Stimulated activated CD4-positive, alpha-beta T cell treated with anti-CD3 and anti-CD28 coated beads, Interleukin-2, amount 100 ng/mL, for 4 hours (primary cell): ENCODE measurements at regions not wholly inside any gene's neighbourhood (a gene's known extent, or its start where the extent isn't known, plus 50 kb on each side); places are given as distances from the start of the nearest gene placed in this dataset.

Source experiments
- DNase-seq: peaks from one replicate; pipeline ENCODE4 v3.0.0-alpha.2; 2020; ENCODE audit warnings: low read depth

GRCh38 chr2:2993172-2993692, 384.4 kb downstream of the EIPR1 start:
- no peak for DNase-seq

GRCh38 chr2:2992634-2993033, 385.0 kb downstream of the EIPR1 start:
- no peak for DNase-seq

GRCh38 chr2:2985020-2985419, 392.6 kb downstream of the EIPR1 start:
- DNase-seq, result no peak

DNA sequence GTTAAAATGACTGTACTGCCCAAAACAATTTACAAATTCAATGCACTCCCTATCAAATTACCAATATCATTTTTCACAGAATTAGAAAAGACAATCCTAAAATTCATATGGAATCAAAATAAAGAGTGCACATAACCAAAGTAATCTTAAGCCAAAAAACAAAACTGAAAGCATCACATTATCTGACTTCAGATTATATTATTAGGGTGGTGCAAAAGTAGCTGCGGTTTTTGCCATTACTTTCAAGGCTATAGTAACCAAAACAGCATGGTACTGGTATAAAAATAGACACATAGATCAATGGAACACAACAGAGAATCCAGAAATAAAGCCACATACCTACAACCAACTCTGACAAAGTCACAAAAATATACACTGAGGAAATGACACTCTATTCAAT, 396.6 kb downstream of the EIPR1 start:
- DNase-seq, result no peak

DNA sequence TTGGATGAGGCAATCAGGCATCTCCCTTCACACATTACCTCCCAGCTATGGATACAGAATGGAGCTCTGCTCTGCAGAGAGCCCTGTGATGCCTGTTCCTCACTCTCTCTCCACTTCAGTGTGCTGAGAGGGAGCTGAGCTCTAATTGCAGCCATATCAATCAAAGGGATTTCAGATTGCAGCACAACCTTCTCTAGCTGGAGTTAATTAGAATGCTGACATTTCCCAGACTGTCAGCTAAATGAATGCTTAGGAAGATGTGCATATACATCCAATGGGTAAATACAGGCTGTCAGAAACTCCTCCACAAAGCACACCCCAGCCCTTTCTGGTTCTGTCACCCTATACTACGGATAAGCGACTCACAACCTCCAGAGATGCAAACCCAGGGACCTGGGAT, 402.6 kb downstream of the EIPR1 start:
- DNase-seq, result no peak

DNA sequence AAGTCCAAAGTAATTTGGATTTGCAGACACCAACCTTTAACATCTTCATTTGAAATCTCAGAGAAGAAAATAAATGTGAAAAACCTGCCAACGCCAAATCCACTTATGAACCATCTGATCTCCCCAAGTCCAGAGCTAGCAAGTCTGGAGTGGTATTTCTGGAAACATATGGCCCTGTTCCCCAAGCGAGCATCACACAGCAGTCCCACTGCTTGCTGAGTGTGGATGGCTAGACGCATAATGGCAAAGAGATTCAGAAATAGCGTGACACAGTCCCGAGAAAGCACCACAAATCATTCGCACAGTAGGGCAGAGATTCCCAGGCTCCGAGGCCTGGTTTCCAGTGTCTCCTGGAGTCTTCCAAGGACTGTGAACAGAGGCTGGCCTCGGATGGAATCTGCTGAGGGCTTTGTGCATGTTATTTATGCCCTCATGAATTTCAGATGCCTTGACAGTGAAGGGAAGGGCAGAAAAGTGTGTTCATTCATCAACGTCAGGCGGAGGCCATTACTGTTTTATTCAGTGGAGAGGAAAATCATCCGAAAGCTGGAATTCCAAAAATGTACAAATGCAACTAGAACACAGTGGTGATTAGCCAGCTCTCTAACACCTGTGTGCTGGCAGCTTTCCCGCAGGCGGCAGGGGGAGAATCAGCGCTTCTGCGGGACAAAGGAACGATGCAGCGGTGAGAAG, 417.0 kb downstream of the EIPR1 start:
- DNase-seq, result no peak

- no peak for DNase-seq
Measured at GRCh38 chr2:2950403-2950952, 427.1 kb downstream of the EIPR1 start.

DNA sequence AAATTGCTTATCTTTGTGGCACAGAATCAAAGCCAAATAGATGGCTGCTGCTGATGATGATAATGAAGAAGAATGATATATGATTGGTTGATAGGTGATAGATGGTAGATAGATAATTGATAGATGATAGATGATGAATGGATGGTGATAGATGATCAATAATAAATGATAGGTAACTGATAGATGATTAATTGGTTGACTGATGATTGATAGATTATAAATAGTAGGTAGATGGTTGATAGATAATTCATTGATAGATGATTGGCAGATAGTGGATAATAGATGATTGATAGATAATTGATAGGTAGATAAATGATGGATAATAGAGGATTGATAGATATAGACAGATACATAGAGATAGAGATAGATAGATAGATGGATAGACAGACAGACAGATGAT, 430.2 kb downstream of the EIPR1 start:
- DNase-seq, result no peak

GRCh38 chr2:2942906-2943305, 434.7 kb downstream of the EIPR1 start:
- no peak for DNase-seq

- no peak for DNase-seq
Measured at GRCh38 chr2:2942225-2942624, 435.4 kb downstream of the EIPR1 start.

- DNase-seq, result no peak
Measured at GRCh38 chr2:2941205-2941604, 436.4 kb downstream of the EIPR1 start.

GRCh38 chr2:2940702-2941101, 436.9 kb downstream of the EIPR1 start:
- DNase-seq, result no peak

DNA sequence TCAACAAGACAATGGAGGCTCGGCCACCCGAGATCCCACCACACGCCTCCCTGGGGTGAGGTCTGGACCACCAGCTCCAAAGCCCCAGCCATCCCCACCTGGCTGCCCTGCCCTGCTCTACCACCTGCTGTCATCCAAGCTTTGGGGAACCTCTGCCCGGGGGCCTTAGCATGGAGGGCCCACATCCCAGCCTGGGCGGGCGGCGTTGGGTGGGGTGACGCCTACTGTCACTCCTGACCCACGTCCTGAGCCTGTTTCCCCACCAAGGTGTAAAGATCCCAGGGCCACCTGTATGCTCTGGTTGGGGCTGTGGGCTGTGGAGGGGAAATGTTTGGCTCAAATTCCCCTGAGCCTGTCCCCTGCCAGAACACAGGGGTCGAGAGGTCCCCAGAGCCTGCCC, 437.6 kb downstream of the EIPR1 start:
- DNase-seq, result no peak

- no peak for DNase-seq
Measured at GRCh38 chr2:2939078-2939795, 438.4 kb downstream of the EIPR1 start.

DNA sequence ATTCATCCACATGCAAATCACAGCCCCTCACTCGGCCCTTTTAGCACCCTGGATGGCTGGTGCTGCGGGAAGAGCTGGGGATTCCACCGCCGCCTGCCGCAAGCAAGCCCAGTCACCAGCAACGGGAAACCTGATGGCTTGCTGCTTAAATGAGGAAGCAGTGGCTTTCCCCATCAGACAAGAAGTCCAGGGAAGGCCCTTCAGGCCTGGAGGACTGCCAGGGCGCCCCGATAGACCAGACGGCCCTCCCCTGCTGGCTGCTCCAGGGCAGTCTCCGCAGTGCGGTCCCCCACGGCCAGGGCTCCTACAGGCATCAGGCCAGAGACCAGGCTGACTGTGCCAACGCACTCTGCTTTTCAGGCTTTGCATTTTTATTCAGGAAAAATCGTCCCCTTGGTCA, 439.1 kb downstream of the EIPR1 start:
- no peak for DNase-seq

DNA sequence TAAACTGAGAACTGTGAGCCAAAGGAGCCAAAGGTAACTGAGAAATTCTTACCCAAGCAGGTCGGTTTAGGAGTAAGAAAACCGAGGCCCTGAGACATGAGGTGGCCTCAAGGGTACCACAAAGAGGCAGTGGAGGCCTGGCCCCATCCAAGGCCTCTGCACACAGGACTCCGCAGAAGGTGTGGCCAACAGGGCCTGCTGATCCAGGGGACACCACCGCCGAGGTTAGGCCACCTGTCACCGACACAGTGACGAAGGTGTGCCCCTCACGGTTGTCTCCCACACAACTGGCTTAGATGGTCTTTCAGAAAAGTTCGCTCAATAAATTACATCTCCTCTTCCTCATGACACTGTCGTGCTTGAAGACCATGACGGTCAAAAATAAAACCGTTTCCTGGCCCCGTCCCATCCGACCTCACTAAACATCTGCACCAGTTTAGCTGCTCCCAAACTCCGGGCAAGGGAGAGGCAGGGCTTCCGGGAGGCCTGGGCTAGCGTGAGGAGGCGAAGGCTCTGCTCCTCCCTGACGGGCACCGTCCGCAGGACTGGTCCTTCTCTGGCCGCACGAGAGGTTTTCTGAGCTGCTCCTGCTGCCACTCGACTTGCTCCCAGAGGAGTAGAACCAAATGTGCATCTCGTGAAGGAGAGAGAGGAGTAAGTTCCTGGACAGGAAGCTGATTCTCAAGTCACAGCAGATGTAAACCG, 442.0 kb downstream of the EIPR1 start:
- DNase-seq, result no peak

GRCh38 chr2:2933426-2933825, 444.2 kb downstream of the EIPR1 start:
- no peak for DNase-seq

DNA sequence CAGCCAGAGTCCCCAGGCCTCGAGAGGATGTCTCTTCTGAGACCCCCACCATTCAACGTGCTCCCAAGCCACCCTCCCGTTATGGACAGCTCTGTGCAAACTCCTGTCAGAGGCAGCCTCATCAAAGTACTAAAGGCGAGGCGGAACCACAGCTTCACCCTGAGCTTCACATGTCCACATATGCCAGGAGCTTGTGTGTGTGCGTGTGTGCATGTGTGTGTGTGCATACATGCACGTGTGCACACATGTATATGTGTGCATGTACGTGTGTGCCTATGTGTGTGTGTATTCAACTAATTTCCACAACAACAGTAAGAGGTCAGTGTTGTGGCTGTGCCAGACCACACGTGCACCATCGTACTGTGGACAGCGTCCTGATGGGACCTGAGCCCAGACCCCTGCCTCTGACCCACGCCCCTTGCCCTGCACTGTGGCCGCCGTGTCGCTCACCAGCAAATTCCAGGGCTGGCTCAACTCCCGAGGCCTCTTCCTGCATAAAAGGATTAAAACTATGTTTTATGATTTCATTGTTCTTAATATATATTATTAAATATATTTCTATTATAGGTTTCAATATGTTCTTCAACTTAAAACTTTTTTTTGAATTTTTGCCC, 444.8 kb downstream of the EIPR1 start:
- DNase-seq, result no peak

- DNase-seq, result no peak
Measured at GRCh38 chr2:2932189-2932588, 445.4 kb downstream of the EIPR1 start.

- DNase-seq, result no peak
Measured at GRCh38 chr2:2931318-2932075, 446.1 kb downstream of the EIPR1 start.

- no peak for DNase-seq
Measured at GRCh38 chr2:2930841-2931240, 446.8 kb downstream of the EIPR1 start.

DNA sequence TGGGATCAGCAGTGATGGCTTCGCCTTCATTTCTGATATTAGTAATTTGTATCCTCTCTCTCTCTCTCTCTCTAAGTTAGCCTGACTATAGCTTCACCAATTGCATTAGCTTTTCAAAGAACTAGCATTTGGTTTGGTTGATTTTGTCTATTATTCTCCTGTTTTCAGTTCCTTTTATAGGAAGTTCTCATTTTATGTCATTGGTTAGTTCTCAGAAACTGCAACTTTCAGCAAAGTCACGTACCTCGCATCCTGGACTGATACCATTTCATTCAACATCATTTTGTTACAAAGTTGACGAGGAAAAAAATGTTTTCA, 450.8 kb downstream of the EIPR1 start:
- DNase-seq, result no peak
